Left lung (tissue), 4 donors: ENCODE measurements at regions not wholly inside any gene's neighbourhood (a gene's known extent, or its start where the extent isn't known, plus 50 kb on each side); places are given as distances from the start of the nearest gene placed in this dataset.
"Not testable (repeated sequence)": the region's sequence is repeated elsewhere in the genome, so short reads cannot be mapped to it uniquely, and the experiment has no call there.

Source experiments
- ATAC-seq: fragments of 200-7000 bp; cut with Tn5 transposase; one replicate; pipeline ENCODE4 v1.9.1; 2020; ENCODE audit warnings: moderate library complexity
- DNase-seq, 4 donors: peaks; one replicate each; pipeline ENCODE4 v3.0.0-alpha.2; 2013 to 2020
- H3K27ac ChIP-seq, 2 donors: fragments of 200-600 bp; sonication (generic) in 1 of 2; one replicate each; pipeline versions ENCODE4 v1.5.0 to v1.8.0; 2020 to 2021
- H3K27me3 ChIP-seq, 2 donors: fragments of 200-600 bp; sonication (generic) in 1 of 2; one replicate each; pipeline versions ENCODE4 v1.5.0 to v1.8.0; 2020 to 2021
- H3K36me3 ChIP-seq, 2 donors: fragments of 200-600 bp; sonication (generic) in 1 of 2; one replicate each; pipeline versions ENCODE4 v1.5.0 to v1.8.0; 2020 to 2021
- H3K4me1 ChIP-seq, 2 donors: fragments of 200-600 bp; one replicate each; pipeline ENCODE4 v1.8.0; 2021
- H3K4me3 ChIP-seq, 2 donors: fragments of 200-600 bp; sonication (generic) in 1 of 2; one replicate each; pipeline versions ENCODE4 v1.5.0 to v1.8.0; 2020 to 2021; ENCODE audit warnings: mild to moderate bottlenecking in 1 of 2
- H3K9me3 ChIP-seq, 2 donors: fragments of 200-600 bp; sonication (generic) in 1 of 2; one replicate each; pipeline versions ENCODE4 v1.5.0 to v1.8.0; 2020 to 2021
- CTCF ChIP-seq, 2 donors: fragments of 200-600 bp; sonication (generic) in 1 of 2; IDR thresholded peaks; one replicate each; pipeline versions ENCODE4 v1.5.0 to v1.8.0; 2021; ENCODE audit warnings: antibody characterized with exemption in 2 of 2
- intact Hi-C, 2 donors: fragments of 100-400 bp; cut with DNase I; formaldehyde crosslinking; loops; one replicate each; pipeline versions ENCODE4 v1.11.2 to v1.14.2; 2022
- donor health status: DM: no; HTN: yes; CAD: no.
- donor health status: DM: no; HTN: no; CAD: no.

- Histone ChIP-seq H3K27ac (no peak overlapping the region), H3K27me3 (peaks cover 0 to 11% of the 10 kb centered on the region in 2 donors), H3K4me3 (no peak overlapping the region), H3K9me3 (no peaks in the 10 kb centered on the region), H3K36me3 (no peaks in the 10 kb centered on the region), H3K4me1 (no peaks in the 10 kb centered on the region)
- no peak for ATAC-seq
- intact Hi-C loops, result no loop called here
- no peak for TF ChIP-seq CTCF (IDR thresholded peaks at IDR 0.05)
- DNase-seq, result peak in 1 of 4 donors; percentile 4
Measured at GRCh38 chr15:77865701-77866100, 211.8 kb downstream of the TBC1D2B start.

- Histone ChIP-seq H3K27ac (no peak overlapping the region), H3K4me1 (no peaks in the 10 kb centered on the region), H3K27me3 (peaks cover 0 to 11% of the 10 kb centered on the region in 2 donors), H3K36me3 (no peaks in the 10 kb centered on the region), H3K4me3 (no peak overlapping the region), H3K9me3 (no peaks in the 10 kb centered on the region)
- ATAC-seq, result no peak
- peak in 1 of 4 donors; percentile 13 for DNase-seq
- no peak for TF ChIP-seq CTCF (IDR thresholded peaks at IDR 0.05)
- intact Hi-C loops, result no loop called here
Measured at GRCh38 chr15:77865106-77865610, 212.4 kb downstream of the TBC1D2B start.

GRCh38 chr15:77864211-77865105, 213.1 kb downstream of the TBC1D2B start:
- intact Hi-C loops, result no loop called here
- peak; percentile 29 for ATAC-seq
- peak in 1 of 4 donors; percentile 27 for DNase-seq
- Histone ChIP-seq H3K36me3 (no peaks in the 10 kb centered on the region), H3K4me1 (no peaks in the 10 kb centered on the region), H3K27me3 (peaks cover 0 to 11% of the 10 kb centered on the region in 2 donors), H3K9me3 (no peaks in the 10 kb centered on the region), H3K27ac (no peak overlapping the region), H3K4me3 (no peak overlapping the region)
- no peak for TF ChIP-seq CTCF (IDR thresholded peaks at IDR 0.05)

GRCh38 chr15:77863491-77864105, 213.9 kb downstream of the TBC1D2B start:
- intact Hi-C loops, result no loop called here
- no peak overlapping the region for H3K27ac ChIP-seq
- DNase-seq (no peak), ATAC-seq (no peak)
- H3K27me3 ChIP-seq, result peaks cover 0 to 6% of the 10 kb centered on the region in 2 donors
- H3K4me1 ChIP-seq, result no peaks in the 10 kb centered on the region
- no peak for TF ChIP-seq CTCF (IDR thresholded peaks at IDR 0.05)
- H3K36me3 ChIP-seq, result no peaks in the 10 kb centered on the region
- no peaks in the 10 kb centered on the region for H3K9me3 ChIP-seq
- no peak overlapping the region for H3K4me3 ChIP-seq

GRCh38 chr15:77862651-77863104, 214.8 kb downstream of the TBC1D2B start:
- peaks cover 0 to 6% of the 10 kb centered on the region in 2 donors for H3K27me3 ChIP-seq
- no peak for DNase-seq
- intact Hi-C loops, result no loop called here

GRCh38 chr15:77861997-77862635, 215.4 kb downstream of the TBC1D2B start:
- intact Hi-C loops, H3K27ac ChIP-seq, H3K4me3 ChIP-seq, ATAC-seq, H3K27me3 ChIP-seq, H3K9me3 ChIP-seq, H3K36me3 ChIP-seq, H3K4me1 ChIP-seq: not testable (repeated sequence)
- DNase-seq, result peak in 1 of 4 donors; percentile 14

More at GRCh38 chr15:77862651-77863104, 214.8 kb downstream of the TBC1D2B start:
- no peak for TF ChIP-seq CTCF (IDR thresholded peaks at IDR 0.05)
- no peaks in the 10 kb centered on the region for H3K9me3 ChIP-seq
- no peaks in the 10 kb centered on the region for H3K36me3 ChIP-seq
- ATAC-seq, result no peak
- no peaks in the 10 kb centered on the region for H3K4me1 ChIP-seq
- H3K27ac ChIP-seq, result no peak overlapping the region
- H3K4me3 ChIP-seq, result no peak overlapping the region
